H9 (cell line): ENCODE measurements at regions not wholly inside any gene's neighbourhood (a gene's known extent, or its start where the extent isn't known, plus 50 kb on each side); places are given as distances from the start of the nearest gene placed in this dataset.

ENCODE experiments used
- DNase-seq: peaks from one replicate; pipeline ENCODE4 v3.0.0-alpha.2; 2017
- H2AFZ ChIP-seq: one replicate; pipeline ENCODE4 v1.6.1; 2013; ENCODE audit warnings: mild to moderate bottlenecking, low read length, control low read depth, moderate library complexity
- H2AK5ac ChIP-seq: 2 replicates; pipeline ENCODE4 v1.6.1; 2013; ENCODE audit warnings: low read length, control low read depth, mixed read lengths; ENCODE audit not compliant: insufficient read length
- H2BK120ac ChIP-seq: one replicate; pipeline ENCODE4 v1.6.1; 2013; ENCODE audit warnings: low read depth, mild to moderate bottlenecking, low read length, control low read depth, inconsistent platforms; ENCODE audit not compliant: poor library complexity, severe bottlenecking
- H2BK12ac ChIP-seq: 2 replicates; pipeline ENCODE4 v1.6.1; 2013; ENCODE audit warnings: low read length, control low read depth, mixed read lengths, low read depth; ENCODE audit not compliant: insufficient read length
- H2BK15ac ChIP-seq: 2 replicates; pipeline ENCODE4 v1.6.1; 2013; ENCODE audit warnings: low read depth, low read length, control low read depth
- H2BK20ac ChIP-seq: one replicate; pipeline ENCODE4 v1.6.1; 2013; ENCODE audit warnings: low read depth, mild to moderate bottlenecking, low read length, control low read depth, inconsistent platforms; ENCODE audit not compliant: poor library complexity, severe bottlenecking
- H2BK5ac ChIP-seq: 2 replicates; pipeline ENCODE4 v1.6.1; 2013; ENCODE audit warnings: low read length, control low read depth, mixed read lengths; ENCODE audit not compliant: insufficient read length
- H3K14ac ChIP-seq: 2 replicates; pipeline ENCODE4 v1.6.1; 2013; ENCODE audit warnings: low read length, control low read depth; ENCODE audit not compliant: insufficient read depth
- H3K18ac ChIP-seq: 2 replicates; pipeline ENCODE4 v1.6.1; 2013; ENCODE audit warnings: low read depth, mild to moderate bottlenecking, mixed read lengths, low read length, control low read depth; ENCODE audit not compliant: insufficient read length
- H3K23ac ChIP-seq: 2 replicates; pipeline ENCODE4 v1.6.1; 2013; ENCODE audit warnings: low read length, control low read depth, mixed read lengths, low read depth; ENCODE audit not compliant: insufficient read length
- H3K23me2 ChIP-seq: 2 replicates; pipeline ENCODE4 v1.6.1; 2013; ENCODE audit warnings: low read depth, mild to moderate bottlenecking, mixed read lengths, low read length, control low read depth; ENCODE audit not compliant: insufficient read length, poor library complexity, severe bottlenecking
- H3K27ac ChIP-seq: 2 replicates; pipeline ENCODE4 v1.5.1; 2013; ENCODE audit warnings: low read length, control low read depth, mixed read lengths, low read depth; ENCODE audit not compliant: insufficient read length
- H3K27me3 ChIP-seq: 2 replicates; pipeline ENCODE4 v1.6.1; 2013; ENCODE audit warnings: low read length, control low read depth, inconsistent platforms; ENCODE audit not compliant: insufficient read depth
- H3K4ac ChIP-seq: 2 replicates; pipeline ENCODE4 v1.6.1; 2013; ENCODE audit warnings: low read depth, mild to moderate bottlenecking, control low read depth, inconsistent platforms, low read length, moderate library complexity
- H3K4me1 ChIP-seq: 2 replicates; pipeline ENCODE4 v1.6.1; 2013; ENCODE audit warnings: low read length, control low read depth, inconsistent platforms; ENCODE audit not compliant: insufficient read depth
- H3K4me2 ChIP-seq: 2 replicates; pipeline ENCODE4 v1.6.1; 2013; ENCODE audit warnings: low read length, control low read depth, mixed read lengths; ENCODE audit not compliant: insufficient read length, insufficient read depth
- H3K56ac ChIP-seq: 2 replicates; pipeline ENCODE4 v1.6.1; 2013; ENCODE audit warnings: low read depth, mild to moderate bottlenecking, mixed read lengths, low read length, control low read depth; ENCODE audit not compliant: insufficient read length
- H3K79me1 ChIP-seq: 2 replicates; pipeline ENCODE4 v1.6.1; 2013; ENCODE audit warnings: low read depth, mild to moderate bottlenecking, moderate library complexity, low read length, control low read depth, inconsistent platforms; ENCODE audit not compliant: insufficient read depth, poor library complexity, severe bottlenecking
- H3K79me2 ChIP-seq: 2 replicates; pipeline ENCODE4 v1.6.1; 2013; ENCODE audit warnings: low read length, control low read depth, inconsistent platforms; ENCODE audit not compliant: insufficient read depth
- H3K9ac ChIP-seq: 2 replicates; pipeline ENCODE4 v1.6.1; 2013; ENCODE audit warnings: low read length, control low read depth, mixed read lengths; ENCODE audit not compliant: insufficient read length; ENCODE audit errors: extremely low read depth
- H3K9me3 ChIP-seq: one replicate; pipeline ENCODE4 v1.6.1; 2013; ENCODE audit warnings: low read depth, low read length, inconsistent platforms; ENCODE audit not compliant: control insufficient read depth
- H3T11ph ChIP-seq: one replicate; pipeline ENCODE4 v1.6.1; 2013; ENCODE audit warnings: mild to moderate bottlenecking, low read length, control low read depth, inconsistent platforms
- H4K20me1 ChIP-seq: one replicate; pipeline ENCODE4 v1.6.1; 2013; ENCODE audit not compliant: control insufficient read depth, insufficient read length, insufficient read depth
- H4K5ac ChIP-seq: 2 replicates; pipeline ENCODE4 v1.6.1; 2013; ENCODE audit warnings: low read depth, mild to moderate bottlenecking, mixed read lengths, low read length, control low read depth; ENCODE audit not compliant: insufficient read length
- H4K8ac ChIP-seq: replicated peaks from 2 replicates; pipeline ENCODE4 v1.6.1; 2013; ENCODE audit warnings: low read length, control low read depth, mixed read lengths, low read depth; ENCODE audit not compliant: insufficient read length
- H4K91ac ChIP-seq: 2 replicates; pipeline ENCODE4 v1.6.1; 2013; ENCODE audit warnings: low read depth, mild to moderate bottlenecking, moderate library complexity, mixed read lengths, low read length, control low read depth; ENCODE audit not compliant: insufficient read length
- H3K27ac Mint-ChIP-seq, 3 experiments: 2 replicates in 2 of 3; 3 replicates in 1 of 3; pipeline ENCODE4 v1.8.0; 2020 to 2021; ENCODE audit warnings: mixed read lengths in 3 of 3, mild to moderate bottlenecking in 1 of 3, moderate library complexity in 1 of 3
- H3K27me3 Mint-ChIP-seq: 2 replicates; pipeline ENCODE4 v1.8.0; 2021; ENCODE audit warnings: low read depth, mild to moderate bottlenecking, moderate library complexity, mixed read lengths
- H3K36me3 Mint-ChIP-seq, 3 experiments: 2 replicates in 2 of 3; 3 replicates in 1 of 3; pipeline ENCODE4 v1.8.0; 2020 to 2021; ENCODE audit warnings: low read depth in 3 of 3, mixed read lengths in 3 of 3; ENCODE audit not compliant: insufficient read depth in 1 of 3
- H3K4me1 Mint-ChIP-seq, 2 experiments: 2 replicates each; pipeline ENCODE4 v1.8.0; 2020; ENCODE audit warnings: mixed read lengths in 2 of 2
- H3K4me3 Mint-ChIP-seq, 2 experiments: 2 replicates in 1 of 2; 3 replicates in 1 of 2; pipeline ENCODE4 v1.8.0; 2020 to 2021; ENCODE audit warnings: mild to moderate bottlenecking in 2 of 2, mixed read lengths in 2 of 2, moderate library complexity in 1 of 2
- H3K9me3 Mint-ChIP-seq, 2 experiments: 2 replicates in 1 of 2; 3 replicates in 1 of 2; pipeline ENCODE4 v1.8.0; 2020; ENCODE audit warnings: mild to moderate bottlenecking in 2 of 2, mixed read lengths in 2 of 2, moderate library complexity in 1 of 2
- WGBS: extraction: QIAGEN DNeasy Blood & Tissue Kit; methylation state at CpG from one replicate; pipeline ENCODE4 v1.1.7; 2013; ENCODE audit warnings: missing lambda C conversion rate, low lambda C conversion rate, mixed read lengths; ENCODE audit not compliant: insufficient read length; ENCODE audit errors: extremely low coverage; 5-methylcytosine and 5-hydroxymethylcytosine counted together
- TF ChIP-seq, protein P1 (sequence below): fragments of 200-600 bp; sonication (generic); conservative IDR thresholded peaks from 3 replicates; pipeline ENCODE4 v1.8.0; 2021; ENCODE audit warnings: antibody characterized with exemption, mild to moderate bottlenecking

DNA sequence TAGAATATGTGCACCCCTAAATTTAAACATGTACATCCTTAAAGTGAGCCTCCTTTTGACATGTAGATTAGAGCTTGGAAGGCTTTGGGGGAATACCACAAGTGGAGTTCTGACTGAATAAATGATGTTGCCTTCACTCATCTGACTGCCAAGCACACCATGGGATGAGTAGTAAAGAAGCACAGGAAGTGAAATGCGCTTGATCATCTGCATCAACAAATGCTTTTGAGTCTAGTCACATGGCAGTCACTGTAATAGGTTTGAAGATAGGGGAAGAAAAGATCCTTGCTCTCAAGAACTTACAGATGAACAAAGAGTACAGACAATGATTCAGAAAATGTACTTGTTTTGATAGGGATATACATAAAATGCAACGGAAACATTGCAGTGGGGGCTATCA, 62.0 kb upstream of the STARD4 start:
- Histone ChIP-seq H4K20me1 (no peaks in the 10 kb centered on the region), H4K8ac (no peak overlapping the region)
- TF ChIP-seq, protein P1, sequence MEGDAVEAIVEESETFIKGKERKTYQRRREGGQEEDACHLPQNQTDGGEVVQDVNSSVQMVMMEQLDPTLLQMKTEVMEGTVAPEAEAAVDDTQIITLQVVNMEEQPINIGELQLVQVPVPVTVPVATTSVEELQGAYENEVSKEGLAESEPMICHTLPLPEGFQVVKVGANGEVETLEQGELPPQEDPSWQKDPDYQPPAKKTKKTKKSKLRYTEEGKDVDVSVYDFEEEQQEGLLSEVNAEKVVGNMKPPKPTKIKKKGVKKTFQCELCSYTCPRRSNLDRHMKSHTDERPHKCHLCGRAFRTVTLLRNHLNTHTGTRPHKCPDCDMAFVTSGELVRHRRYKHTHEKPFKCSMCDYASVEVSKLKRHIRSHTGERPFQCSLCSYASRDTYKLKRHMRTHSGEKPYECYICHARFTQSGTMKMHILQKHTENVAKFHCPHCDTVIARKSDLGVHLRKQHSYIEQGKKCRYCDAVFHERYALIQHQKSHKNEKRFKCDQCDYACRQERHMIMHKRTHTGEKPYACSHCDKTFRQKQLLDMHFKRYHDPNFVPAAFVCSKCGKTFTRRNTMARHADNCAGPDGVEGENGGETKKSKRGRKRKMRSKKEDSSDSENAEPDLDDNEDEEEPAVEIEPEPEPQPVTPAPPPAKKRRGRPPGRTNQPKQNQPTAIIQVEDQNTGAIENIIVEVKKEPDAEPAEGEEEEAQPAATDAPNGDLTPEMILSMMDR: no peak

More for the DNA sequence above, 62.0 kb upstream of the STARD4 start:
- H3K9me3 Mint-ChIP-seq: peaks cover 0 to 4% of the 10 kb centered on the region in 2 experiments; a peak in 3 of 5 replicates
- Histone ChIP-seq H2BK120ac (no peak overlapping the region), H3K18ac (no peak overlapping the region), H3K4ac (no peak overlapping the region), H3K79me2 (no peaks in the 10 kb centered on the region), H3K9me3 (no peaks in the 10 kb centered on the region), H3K27ac (no peak overlapping the region), H3K56ac (no peak overlapping the region), H3T11ph (no peak overlapping the region), H3K14ac (no peak overlapping the region), H2BK20ac (no peak overlapping the region), H3K79me1 (no peaks in the 10 kb centered on the region), H2BK15ac (no peak overlapping the region), H3K27me3 (no peaks in the 10 kb centered on the region), H2BK5ac (no peak overlapping the region), H2BK12ac (no peak overlapping the region), H2AK5ac (no peak overlapping the region), H3K4me2 (no peak overlapping the region), H3K4me1 (no peaks in the 10 kb centered on the region), H4K5ac (no peak overlapping the region), H4K91ac (no peak overlapping the region), H3K23me2 (no peaks in the 10 kb centered on the region), H3K9ac (no peak overlapping the region), H2AFZ (no peak overlapping the region), H3K23ac (no peak overlapping the region)
- H3K36me3 Mint-ChIP-seq: no peaks in the 10 kb centered on the region; a peak in 1 of 7 replicates
- no peak overlapping the region for H3K27ac Mint-ChIP-seq
- no peaks in the 10 kb centered on the region for H3K27me3 Mint-ChIP-seq
- WGBS: no CpG with 5 or more reads among the region's 2 CpGs
- H3K4me1 Mint-ChIP-seq: no peaks in the 10 kb centered on the region
- DNase-seq: no peak
- no peak overlapping the region for H3K4me3 Mint-ChIP-seq
